Thyroid gland (tissue), 4 donors: ENCODE measurements at regions not wholly inside any gene's neighbourhood (a gene's known extent, or its start where the extent isn't known, plus 50 kb on each side); places are given as distances from the start of the nearest gene placed in this dataset.

Experiments used
- POLR2A ChIP-seq, 2 donors: fragments of 450-650 bp; IDR thresholded peaks; one replicate each; pipeline ENCODE4 v1.6.1; 2017; ENCODE audit warnings: antibody characterized with exemption in 2 of 2, mild to moderate bottlenecking in 2 of 2, moderate library complexity in 1 of 2
- TF ChIP-seq, protein P1 (sequence below), 6 experiments: fragments of 200-600 bp in 3 of 6; fragments of 450-650 bp in 3 of 6; sonication (generic) in 3 of 6; IDR thresholded peaks; one replicate each; pipeline ENCODE4 v1.5.1; 2016 to 2019; ENCODE audit warnings: antibody characterized with exemption in 6 of 6, mild to moderate bottlenecking in 2 of 6, inconsistent platforms in 1 of 6, moderate library complexity in 1 of 6

GRCh38 chr5:42351956-42352355, 71.3 kb upstream of the GHR start:
- no peak for TF ChIP-seq POLR2A (IDR thresholded peaks at IDR 0.05)
- TF ChIP-seq, protein P1, sequence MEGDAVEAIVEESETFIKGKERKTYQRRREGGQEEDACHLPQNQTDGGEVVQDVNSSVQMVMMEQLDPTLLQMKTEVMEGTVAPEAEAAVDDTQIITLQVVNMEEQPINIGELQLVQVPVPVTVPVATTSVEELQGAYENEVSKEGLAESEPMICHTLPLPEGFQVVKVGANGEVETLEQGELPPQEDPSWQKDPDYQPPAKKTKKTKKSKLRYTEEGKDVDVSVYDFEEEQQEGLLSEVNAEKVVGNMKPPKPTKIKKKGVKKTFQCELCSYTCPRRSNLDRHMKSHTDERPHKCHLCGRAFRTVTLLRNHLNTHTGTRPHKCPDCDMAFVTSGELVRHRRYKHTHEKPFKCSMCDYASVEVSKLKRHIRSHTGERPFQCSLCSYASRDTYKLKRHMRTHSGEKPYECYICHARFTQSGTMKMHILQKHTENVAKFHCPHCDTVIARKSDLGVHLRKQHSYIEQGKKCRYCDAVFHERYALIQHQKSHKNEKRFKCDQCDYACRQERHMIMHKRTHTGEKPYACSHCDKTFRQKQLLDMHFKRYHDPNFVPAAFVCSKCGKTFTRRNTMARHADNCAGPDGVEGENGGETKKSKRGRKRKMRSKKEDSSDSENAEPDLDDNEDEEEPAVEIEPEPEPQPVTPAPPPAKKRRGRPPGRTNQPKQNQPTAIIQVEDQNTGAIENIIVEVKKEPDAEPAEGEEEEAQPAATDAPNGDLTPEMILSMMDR (IDR thresholded peaks at IDR 0.05) = no peak
